ENCODE measurements at regions not wholly inside any gene's neighbourhood (a gene's known extent, or its start where the extent isn't known, plus 50 kb on each side); places are given as distances from the start of the nearest gene placed in this dataset.

DNA sequence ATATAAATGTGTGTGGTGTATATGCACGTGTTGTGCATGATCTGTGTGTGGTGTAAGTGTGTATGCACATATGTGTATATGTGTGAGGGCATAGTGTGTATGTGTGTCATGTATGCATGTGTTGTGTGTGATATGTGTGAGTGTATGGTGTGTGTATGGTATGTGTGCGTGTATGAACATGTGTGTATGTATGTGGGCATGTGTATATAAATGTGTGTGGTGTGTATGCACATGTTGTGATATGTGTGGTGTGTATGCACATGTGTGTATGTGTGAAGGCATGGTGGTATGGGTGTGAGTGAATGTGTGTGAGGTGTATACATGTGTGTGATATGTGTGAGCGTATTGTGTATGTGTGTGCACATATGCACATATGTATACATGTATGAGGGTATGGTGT, 198.7 kb downstream of the RBFOX3 start:
- Histone ChIP-seq H3K9me3 (ENCODE audit: insufficient read depth, low read length, severe bottlenecking) (no peaks in the 10 kb centered on the region), H3K9ac (ENCODE audit: low read depth, low read length) (no peak overlapping the region), H3K79me2 (ENCODE audit: insufficient read depth, low read length) (no peaks in the 10 kb centered on the region), H3K4me1 (ENCODE audit: insufficient read depth, low read length) (no peaks in the 10 kb centered on the region), H3K4me2 (ENCODE audit: insufficient read depth, low read length) (no peak overlapping the region), H3K4me3 (ENCODE audit: low read depth in 1 of 2, low read length in 2 of 2) (no peak overlapping the region), H3K27me3 (ENCODE audit: insufficient read depth, low read length, poor library complexity) (peaks cover 25% of the 10 kb centered on the region), H3K27ac (ENCODE audit: low read length) (no peak overlapping the region), H4K20me1 (ENCODE audit: insufficient read depth, low read length) (peaks cover 6% of the 10 kb centered on the region; the same call in 1 of the 2 replicates), H3K36me3 (ENCODE audit: insufficient read depth, low read length) (no peaks in the 10 kb centered on the region), H2AFZ (ENCODE audit: low read depth, low read length) (no peak overlapping the region)
- no peak for TF ChIP-seq EZH2 (IDR thresholded peaks at IDR 0.05; ENCODE audit: borderline replicate concordance, low read depth, low read length, severe bottlenecking)
- TF ChIP-seq, protein P1, sequence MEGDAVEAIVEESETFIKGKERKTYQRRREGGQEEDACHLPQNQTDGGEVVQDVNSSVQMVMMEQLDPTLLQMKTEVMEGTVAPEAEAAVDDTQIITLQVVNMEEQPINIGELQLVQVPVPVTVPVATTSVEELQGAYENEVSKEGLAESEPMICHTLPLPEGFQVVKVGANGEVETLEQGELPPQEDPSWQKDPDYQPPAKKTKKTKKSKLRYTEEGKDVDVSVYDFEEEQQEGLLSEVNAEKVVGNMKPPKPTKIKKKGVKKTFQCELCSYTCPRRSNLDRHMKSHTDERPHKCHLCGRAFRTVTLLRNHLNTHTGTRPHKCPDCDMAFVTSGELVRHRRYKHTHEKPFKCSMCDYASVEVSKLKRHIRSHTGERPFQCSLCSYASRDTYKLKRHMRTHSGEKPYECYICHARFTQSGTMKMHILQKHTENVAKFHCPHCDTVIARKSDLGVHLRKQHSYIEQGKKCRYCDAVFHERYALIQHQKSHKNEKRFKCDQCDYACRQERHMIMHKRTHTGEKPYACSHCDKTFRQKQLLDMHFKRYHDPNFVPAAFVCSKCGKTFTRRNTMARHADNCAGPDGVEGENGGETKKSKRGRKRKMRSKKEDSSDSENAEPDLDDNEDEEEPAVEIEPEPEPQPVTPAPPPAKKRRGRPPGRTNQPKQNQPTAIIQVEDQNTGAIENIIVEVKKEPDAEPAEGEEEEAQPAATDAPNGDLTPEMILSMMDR (IDR thresholded peaks at IDR 0.05; ENCODE audit: borderline replicate concordance, extremely low read depth, low read length, poor library complexity, severe bottlenecking) = no peak
- no peak for ATAC-seq (ENCODE audit: insufficient read depth, low read depth)
- DNase-seq = no peak

DNA sequence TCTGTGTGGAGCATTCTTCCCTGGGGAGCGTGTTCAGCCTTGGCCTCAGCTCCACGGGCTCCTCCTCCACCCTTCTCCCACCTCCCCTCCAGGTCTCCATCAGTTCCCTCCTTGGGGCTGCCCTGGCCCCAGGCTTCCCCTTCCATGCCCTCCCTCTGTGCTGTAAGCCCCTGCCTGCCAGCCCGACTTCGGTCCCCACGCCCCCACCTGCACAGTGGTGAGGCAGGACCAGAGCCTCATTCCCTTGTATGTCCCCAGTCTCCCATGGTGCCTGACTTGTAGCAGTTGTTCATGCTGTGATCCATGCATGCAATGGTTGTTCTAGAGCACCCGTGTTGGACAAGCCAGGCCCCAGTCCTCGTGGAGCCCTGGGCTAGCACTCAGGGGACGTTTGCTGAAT, 199.4 kb downstream of the RBFOX3 start:
- TF ChIP-seq EZH2 (IDR thresholded peaks at IDR 0.05; ENCODE audit: borderline replicate concordance, low read depth, low read length, severe bottlenecking) = no peak
- TF ChIP-seq, protein P1 (IDR thresholded peaks at IDR 0.05; ENCODE audit: borderline replicate concordance, extremely low read depth, low read length, poor library complexity, severe bottlenecking) = no peak
- no peak for ATAC-seq (ENCODE audit: insufficient read depth, low read depth)
- Histone ChIP-seq H3K27ac (ENCODE audit: low read length) (no peak overlapping the region), H3K4me1 (ENCODE audit: insufficient read depth, low read length) (no peaks in the 10 kb centered on the region), H4K20me1 (ENCODE audit: insufficient read depth, low read length) (peaks cover 6% of the 10 kb centered on the region; the same call in 1 of the 2 replicates), H2AFZ (ENCODE audit: low read depth, low read length) (no peak overlapping the region), H3K9me3 (ENCODE audit: insufficient read depth, low read length, severe bottlenecking) (no peaks in the 10 kb centered on the region), H3K36me3 (ENCODE audit: insufficient read depth, low read length) (no peaks in the 10 kb centered on the region), H3K27me3 (ENCODE audit: insufficient read depth, low read length, poor library complexity) (peaks cover 25% of the 10 kb centered on the region), H3K79me2 (ENCODE audit: insufficient read depth, low read length) (no peaks in the 10 kb centered on the region), H3K9ac (ENCODE audit: low read depth, low read length) (no peak overlapping the region), H3K4me3 (ENCODE audit: low read depth in 1 of 2, low read length in 2 of 2) (no peak overlapping the region), H3K4me2 (ENCODE audit: insufficient read depth, low read length) (no peak overlapping the region)
- no peak for DNase-seq

DNA sequence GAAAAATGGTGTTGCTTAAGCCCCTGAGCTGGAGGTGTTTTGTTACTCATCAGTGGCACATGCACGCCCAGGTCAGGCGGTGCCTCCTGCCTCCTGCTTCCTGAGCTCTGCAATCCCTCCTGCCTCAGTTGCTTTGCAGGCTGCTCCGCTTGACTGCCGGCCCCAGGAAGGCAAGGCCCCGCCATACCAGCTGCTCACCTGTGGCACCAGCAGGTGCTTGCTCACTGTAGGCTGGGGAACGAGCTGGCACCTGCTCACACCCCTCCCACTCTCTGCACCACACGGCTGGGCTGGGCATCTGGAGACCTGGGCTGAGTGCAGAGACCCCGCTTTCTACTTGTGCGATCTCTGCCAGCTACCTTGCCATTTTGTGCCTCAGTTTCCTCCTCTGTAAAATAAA, 200.2 kb downstream of the RBFOX3 start:
- H3K4me1 ChIP-seq (ENCODE audit: insufficient read depth, low read length) = no peaks in the 10 kb centered on the region
- no peaks in the 10 kb centered on the region for H3K79me2 ChIP-seq (ENCODE audit: insufficient read depth, low read length)
- no peak for DNase-seq
- H3K9me3 ChIP-seq (ENCODE audit: insufficient read depth, low read length, severe bottlenecking) = no peaks in the 10 kb centered on the region
- ATAC-seq (ENCODE audit: insufficient read depth, low read depth) = no peak
- no peaks in the 10 kb centered on the region for H3K36me3 ChIP-seq (ENCODE audit: insufficient read depth, low read length)
- H3K4me2 ChIP-seq (ENCODE audit: insufficient read depth, low read length) = no peak overlapping the region
- no peak overlapping the region for H3K4me3 ChIP-seq (ENCODE audit: low read depth in 1 of 2, low read length in 2 of 2)
- H4K20me1 ChIP-seq (ENCODE audit: insufficient read depth, low read length) = peaks cover 6% of the 10 kb centered on the region; the same call in 1 of the 2 replicates
- H3K27me3 ChIP-seq (ENCODE audit: insufficient read depth, low read length, poor library complexity) = peaks cover 25% of the 10 kb centered on the region
- H3K27ac ChIP-seq (ENCODE audit: low read length) = no peak overlapping the region
- no peak overlapping the region for H2AFZ ChIP-seq (ENCODE audit: low read depth, low read length)
- H3K9ac ChIP-seq (ENCODE audit: low read depth, low read length) = no peak overlapping the region
- no peak for TF ChIP-seq EZH2 (IDR thresholded peaks at IDR 0.05; ENCODE audit: borderline replicate concordance, low read depth, low read length, severe bottlenecking)
- TF ChIP-seq, protein P1 (IDR thresholded peaks at IDR 0.05; ENCODE audit: borderline replicate concordance, extremely low read depth, low read length, poor library complexity, severe bottlenecking) = no peak

DNA sequence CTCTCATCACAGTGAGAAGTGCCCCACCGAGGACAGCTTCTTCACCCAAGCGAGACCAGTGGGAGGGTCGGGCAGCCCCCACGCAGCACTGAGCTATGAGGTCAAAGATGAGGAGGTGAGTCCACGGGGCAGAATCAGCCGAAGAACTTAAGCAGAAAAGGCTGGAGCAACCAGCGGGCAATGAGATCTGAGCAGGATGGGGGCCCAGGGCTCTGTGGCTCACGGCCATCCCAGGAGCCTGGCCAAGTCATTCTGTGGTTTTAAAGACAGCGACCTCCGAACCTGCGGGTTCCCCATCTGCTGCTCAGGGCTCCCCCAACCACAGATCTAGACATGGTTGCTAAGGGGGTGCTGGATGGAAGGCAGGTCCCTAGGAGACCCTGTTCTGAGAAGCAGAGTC, 202.6 kb downstream of the RBFOX3 start:
- ATAC-seq (ENCODE audit: insufficient read depth, low read depth) (no peak), DNase-seq (no peak)
- Histone ChIP-seq H3K4me3 (ENCODE audit: low read depth in 1 of 2, low read length in 2 of 2) (no peak overlapping the region), H3K9ac (ENCODE audit: low read depth, low read length) (no peak overlapping the region), H3K4me1 (ENCODE audit: insufficient read depth, low read length) (no peaks in the 10 kb centered on the region), H4K20me1 (ENCODE audit: insufficient read depth, low read length) (peaks cover 6% of the 10 kb centered on the region; the same call in 1 of the 2 replicates), H3K9me3 (ENCODE audit: insufficient read depth, low read length, severe bottlenecking) (no peaks in the 10 kb centered on the region), H2AFZ (ENCODE audit: low read depth, low read length) (no peak overlapping the region), H3K4me2 (ENCODE audit: insufficient read depth, low read length) (no peak overlapping the region), H3K36me3 (ENCODE audit: insufficient read depth, low read length) (no peaks in the 10 kb centered on the region), H3K27ac (ENCODE audit: low read length) (no peak overlapping the region), H3K79me2 (ENCODE audit: insufficient read depth, low read length) (no peaks in the 10 kb centered on the region), H3K27me3 (ENCODE audit: insufficient read depth, low read length, poor library complexity) (peaks cover 25% of the 10 kb centered on the region)
- TF ChIP-seq, protein P1 (IDR thresholded peaks at IDR 0.05; ENCODE audit: borderline replicate concordance, extremely low read depth, low read length, poor library complexity, severe bottlenecking) = no peak
- TF ChIP-seq EZH2 (IDR thresholded peaks at IDR 0.05; ENCODE audit: borderline replicate concordance, low read depth, low read length, severe bottlenecking) = no peak

All from DND-41 (cell line).